MM.1S (cell line): ENCODE measurements at regions not wholly inside any gene's neighbourhood (a gene's known extent, or its start where the extent isn't known, plus 50 kb on each side); places are given as distances from the start of the nearest gene placed in this dataset.
"Not testable (repeated sequence)": the region's sequence is repeated elsewhere in the genome, so short reads cannot be mapped to it uniquely, and the experiment has no call there.

Experiments used
- CTCF ChIP-seq: fragments of 300-600 bp; sonication (generic); IDR thresholded peaks from 2 replicates; pipeline ENCODE4 v1.5.1; 2016; ENCODE audit warnings: antibody characterized with exemption, low read length, mixed read lengths
- EZH2 ChIP-seq: fragments of 300-600 bp; sonication (generic); optimal IDR thresholded peaks from 2 replicates; pipeline ENCODE3; 2017; ENCODE audit warnings: low read depth, mild to moderate bottlenecking, antibody characterized with exemption, low read length, mixed read lengths
- EZH2phosphoT487 ChIP-seq: fragments of 300-600 bp; sonication (generic); IDR thresholded peaks from 2 replicates; pipeline ENCODE4 v1.6.1; 2018; ENCODE audit warnings: antibody characterized with exemption, low read length

- TF ChIP-seq CTCF, EZH2, EZH2phosphoT487: not testable (repeated sequence)
Observed at GRCh38 chr1:234816186-234816851, 206.3 kb upstream of the IRF2BP2 start.
